ENCODE measurements at regions not wholly inside any gene's neighbourhood (a gene's known extent, or its start where the extent isn't known, plus 50 kb on each side); places are given as distances from the start of the nearest gene placed in this dataset.

DNA sequence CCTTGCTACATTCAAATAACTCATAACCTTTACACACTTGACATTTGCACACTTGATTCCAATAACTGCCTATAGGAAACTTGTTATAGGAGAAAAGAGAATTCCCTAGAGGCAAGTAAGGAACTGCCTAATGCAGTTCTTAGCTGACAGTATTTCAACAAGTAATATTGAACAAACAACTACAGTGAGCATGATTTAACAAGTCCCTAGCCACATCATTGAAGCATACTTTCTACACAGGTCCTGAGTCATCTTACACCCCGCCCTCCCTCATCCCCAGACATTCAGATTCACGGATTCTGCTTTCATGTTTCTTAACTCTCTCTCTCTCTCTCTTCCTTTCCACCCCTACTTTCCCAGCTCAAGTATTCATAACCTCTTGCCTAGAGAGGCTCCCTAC, 153.5 kb downstream of the LSM5 start:
- TF ChIP-seq, protein P1, sequence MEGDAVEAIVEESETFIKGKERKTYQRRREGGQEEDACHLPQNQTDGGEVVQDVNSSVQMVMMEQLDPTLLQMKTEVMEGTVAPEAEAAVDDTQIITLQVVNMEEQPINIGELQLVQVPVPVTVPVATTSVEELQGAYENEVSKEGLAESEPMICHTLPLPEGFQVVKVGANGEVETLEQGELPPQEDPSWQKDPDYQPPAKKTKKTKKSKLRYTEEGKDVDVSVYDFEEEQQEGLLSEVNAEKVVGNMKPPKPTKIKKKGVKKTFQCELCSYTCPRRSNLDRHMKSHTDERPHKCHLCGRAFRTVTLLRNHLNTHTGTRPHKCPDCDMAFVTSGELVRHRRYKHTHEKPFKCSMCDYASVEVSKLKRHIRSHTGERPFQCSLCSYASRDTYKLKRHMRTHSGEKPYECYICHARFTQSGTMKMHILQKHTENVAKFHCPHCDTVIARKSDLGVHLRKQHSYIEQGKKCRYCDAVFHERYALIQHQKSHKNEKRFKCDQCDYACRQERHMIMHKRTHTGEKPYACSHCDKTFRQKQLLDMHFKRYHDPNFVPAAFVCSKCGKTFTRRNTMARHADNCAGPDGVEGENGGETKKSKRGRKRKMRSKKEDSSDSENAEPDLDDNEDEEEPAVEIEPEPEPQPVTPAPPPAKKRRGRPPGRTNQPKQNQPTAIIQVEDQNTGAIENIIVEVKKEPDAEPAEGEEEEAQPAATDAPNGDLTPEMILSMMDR (IDR thresholded peaks at IDR 0.05; ENCODE audit: low read depth, low read length, poor library complexity, severe bottlenecking): no peak
- TF ChIP-seq EZH2phosphoT487 (IDR thresholded peaks at IDR 0.05; ENCODE audit: borderline replicate concordance, low read length): no peak

All from DOHH2 (cell line).